HepG2 (cell line): ENCODE measurements at regions not wholly inside any gene's neighbourhood (a gene's known extent, or its start where the extent isn't known, plus 50 kb on each side); places are given as distances from the start of the nearest gene placed in this dataset.
A peak's percentile ranks its signal among the peaks of the same experiment; 100 is the strongest.

Source experiments
- ATAC-seq: fragments of 200-7000 bp; cut with Tn5 transposase; 3 replicates; pipeline ENCODE4 v1.9.1; 2020; ENCODE audit warnings: mild to moderate bottlenecking, moderate library complexity
- BruUV-seq: library from RNA; stranded (reverse); fragments of 400-500 nt; replicated peaks from 2 replicates; lab custom pipeline; 2021; lab: Mats Ljungman, UMichigan
- CTCF ChIA-PET: fragments of 300-600 bp; formaldehyde crosslinking; extraction: SDS; loops from one replicate; lab custom pipeline; 2021; ENCODE audit warnings: low total read pairs, inconsistent platforms, low intra/inter-chr PET ratio; lab: Yijun Ruan, JAX
- POLR2A ChIA-PET: fragments of 350-600 bp; sonication (Branson Sonifier 250); formaldehyde crosslinking; loops from one replicate; lab custom pipeline; 2020; ENCODE audit warnings: antibody characterized with exemption, inconsistent platforms; lab: Yijun Ruan, JAX
- DNase-seq: peaks from one replicate; pipeline ENCODE4 v3.0.0-alpha.2; 2015; ENCODE audit warnings: low spot score
- FAIRE-seq: peaks from 3 replicates; lab custom pipeline; 2011; peaks lifted over from hg19 to GRCh38; lab: Jason Lieb, UNC
- H2AFZ ChIP-seq: one replicate; pipeline ENCODE4 v1.6.1; 2011; ENCODE audit warnings: low read length, inconsistent platforms
- H3K27ac ChIP-seq: fragments of 300-600 bp; 3 replicates; pipeline ENCODE4 v1.8.0; 2011; ENCODE audit warnings: mixed run types, mild to moderate bottlenecking, mixed read lengths, low read length, inconsistent platforms; ENCODE audit not compliant: insufficient read depth; ENCODE audit errors: extremely low read length
- H3K27me3 ChIP-seq, 2 experiments: fragments of 200-600 bp in 1 of 2; 2 replicates in 1 of 2; 3 replicates in 1 of 2; pipeline versions ENCODE4 v1.6.0 to v1.8.0; 2011; ENCODE audit warnings: low read length in 2 of 2, mild to moderate bottlenecking in 2 of 2, moderate library complexity in 2 of 2, inconsistent platforms in 1 of 2; ENCODE audit not compliant: insufficient read depth in 2 of 2, control insufficient read depth in 1 of 2
- H3K36me3 ChIP-seq, 2 experiments: fragments of 200-600 bp in 1 of 2; replicated peaks in 1 of 2; 2 replicates in 1 of 2; 3 replicates in 1 of 2; pipeline versions ENCODE4 v1.5.1 to v1.8.0; 2011; ENCODE audit warnings: low read length in 2 of 2, inconsistent platforms in 1 of 2; ENCODE audit not compliant: insufficient read depth in 2 of 2, control insufficient read depth in 1 of 2
- H3K4me1 ChIP-seq: 2 replicates; pipeline ENCODE4 v1.5.1; 2012; ENCODE audit warnings: low read length, inconsistent platforms; ENCODE audit not compliant: insufficient read depth
- H3K4me2 ChIP-seq: 2 replicates; pipeline ENCODE4 v1.6.0; 2011; ENCODE audit warnings: low read depth, low read length, inconsistent platforms
- H3K4me3 ChIP-seq, 3 experiments: fragments of 200-600 bp in 1 of 3; sonication (generic), shearing (Covaris generic) in 1 of 3; replicated peaks in 1 of 3; 2 replicates each; pipeline ENCODE4 v1.5.1; 2011 to 2016; ENCODE audit warnings: low read length in 3 of 3, inconsistent platforms in 2 of 3, low read depth in 2 of 3, mild to moderate bottlenecking in 2 of 3, control low read depth in 1 of 3, mixed read lengths in 1 of 3; ENCODE audit not compliant: insufficient read depth in 1 of 3
- H3K79me2 ChIP-seq: one replicate; pipeline ENCODE4 v1.6.1; 2011; ENCODE audit warnings: low read length, inconsistent platforms; ENCODE audit not compliant: insufficient read depth
- H3K9ac ChIP-seq: 2 replicates; pipeline ENCODE4 v1.6.0; 2011; ENCODE audit warnings: mild to moderate bottlenecking, low read depth, low read length, inconsistent platforms; ENCODE audit not compliant: insufficient read depth
- H3K9me3 ChIP-seq: 2 replicates; pipeline ENCODE4 v1.5.1; 2012; ENCODE audit warnings: mild to moderate bottlenecking, low read length
- H4K20me1 ChIP-seq: 2 replicates; pipeline ENCODE4 v1.6.0; 2011; ENCODE audit warnings: inconsistent platforms, mild to moderate bottlenecking, low read length, moderate library complexity; ENCODE audit not compliant: insufficient read depth
- CEBPB ChIP-seq: IDR thresholded peaks from 2 replicates; pipeline ENCODE4 v1.6.1; 2011; ENCODE audit warnings: low read depth, low read length, improper control_type of control experiment, borderline replicate concordance
- FOXA3 ChIP-seq: IDR thresholded peaks from 2 replicates; pipeline ENCODE4 v1.6.1; 2016; ENCODE audit warnings: missing genetic modification reagents, missing compliant biosample characterization
- KDM5A ChIP-seq: fragments of 200-600 bp; sonication (generic); IDR thresholded peaks from 2 replicates; pipeline ENCODE4 v1.7.0; 2018; ENCODE audit warnings: antibody characterized with exemption, mild to moderate bottlenecking, low read length, borderline replicate concordance
- NFE2L1 ChIP-seq: sonication (generic); formaldehyde crosslinking; IDR thresholded peaks from 2 replicates; pipeline ENCODE4 v1.4.0; 2020; ENCODE audit warnings: missing genetic modification reagents, mild to moderate bottlenecking, borderline replicate concordance
- WIZ ChIP-seq: sonication (generic); formaldehyde crosslinking; IDR thresholded peaks from 2 replicates; pipeline ENCODE4 v1.5.1; 2020; ENCODE audit warnings: mild to moderate bottlenecking, missing genetic modification reagents
- ZFP36 ChIP-seq: fragments of 150-350 bp; IDR thresholded peaks from 2 replicates; pipeline ENCODE4 v1.6.1; 2018; ENCODE audit warnings: borderline replicate concordance, low read length, low read depth; ENCODE audit not compliant: partially characterized antibody
- ZFY ChIP-seq: sonication (generic); formaldehyde crosslinking; IDR thresholded peaks from 2 replicates; pipeline ENCODE4 v1.4.0; 2020; ENCODE audit warnings: missing genetic modification reagents
- ZMYM4 ChIP-seq: sonication (generic); formaldehyde crosslinking; IDR thresholded peaks from 2 replicates; pipeline ENCODE4 v1.8.1; 2023; ENCODE audit warnings: mild to moderate bottlenecking, missing genetic modification reagents
- ZNF17 ChIP-seq: sonication (generic); formaldehyde crosslinking; IDR thresholded peaks from 2 replicates; pipeline ENCODE4 v1.5.0; 2020; ENCODE audit warnings: mild to moderate bottlenecking, missing genetic modification reagents
- ZNF275 ChIP-seq: sonication (generic); formaldehyde crosslinking; IDR thresholded peaks from 2 replicates; pipeline ENCODE4 v1.8.0; 2022; ENCODE audit warnings: missing genetic modification reagents, mild to moderate bottlenecking, inconsistent platforms, borderline replicate concordance
- ZNF431 ChIP-seq: sonication (generic); formaldehyde crosslinking; IDR thresholded peaks from 2 replicates; pipeline ENCODE4 v1.9.0; 2022; ENCODE audit warnings: missing genetic modification reagents, low read depth, mild to moderate bottlenecking, borderline replicate concordance
- ZNF724P ChIP-seq: sonication (generic); formaldehyde crosslinking; IDR thresholded peaks from 2 replicates; pipeline ENCODE4 v1.8.0; 2022; ENCODE audit warnings: missing genetic modification reagents, borderline replicate concordance
- ZNF816 ChIP-seq: sonication (generic); formaldehyde crosslinking; IDR thresholded peaks from 2 replicates; pipeline ENCODE4 v1.8.0; 2022; ENCODE audit warnings: missing genetic modification reagents, mild to moderate bottlenecking, borderline replicate concordance
- WGBS: methylation state at CpG from one replicate; pipeline ENCODE4 v1.1.6; 2017; ENCODE audit warnings: low lambda C conversion rate; 5-methylcytosine and 5-hydroxymethylcytosine counted together
- in situ Hi-C: cut with HindIII; loops from 2 replicates; pipeline ENCODE4 v1.10.0; 2017; ENCODE audit warnings: low pct_unique_long_range_greater_than_20kb; ENCODE audit not compliant: extremely low pct_ligation_motif_present
- intact Hi-C: fragments of 100-400 bp; cut with micrococcal nuclease; formaldehyde crosslinking; loops from one replicate; pipeline ENCODE4 v1.10.0; 2022; ENCODE audit not compliant: unreplicated experiment

GRCh38 chr4:185966997-185967775 is 101.8 kb upstream of the TLR3 start:
- Histone ChIP-seq H4K20me1 (no peaks in the 10 kb centered on the region), H2AFZ (no peak overlapping the region), H3K27ac (no peak overlapping the region), H3K27me3 (no peaks in the 10 kb centered on the region), H3K4me2 (no peak overlapping the region), H3K9me3 (no peaks in the 10 kb centered on the region), H3K36me3 (no peaks in the 10 kb centered on the region), H3K4me3 (no peak overlapping the region), H3K9ac (no peak overlapping the region), H3K4me1 (peaks cover 25% of the 10 kb centered on the region), H3K79me2 (no peaks in the 10 kb centered on the region)
- DNase-seq: no peak
- ChIA-PET CTCF (no interaction called here), POLR2A (no interaction called here)
- BruUV-seq: no TSS peak
- in situ Hi-C loops: no loop called here
- intact Hi-C loops: loop anchor here (10.0 kb wide), 1 partner anchor 152 kb away; the partner anchor contains the start of gene SORBS2
- no peak for ATAC-seq
- no peak for TF ChIP-seq WIZ (CRISPR knock-in tag)
- TF ChIP-seq ZNF816 (CRISPR knock-in tag): no peak
- no peak for TF ChIP-seq ZNF275 (CRISPR knock-in tag)
- WGBS: 62% methylated on average over 4 of the region's 4 CpGs
- FAIRE-seq: no peak

- no peak overlapping the region for H3K27ac ChIP-seq
- H3K4me3 ChIP-seq: no peak overlapping the region; a peak in 1 of 6 replicates
- FAIRE-seq (no peak), ATAC-seq (peak; percentile 90), DNase-seq (peak; percentile 20)
- H3K9me3 ChIP-seq: no peaks in the 10 kb centered on the region
- no peaks in the 10 kb centered on the region for H3K36me3 ChIP-seq
- no peaks in the 10 kb centered on the region for H3K79me2 ChIP-seq
- H3K9ac ChIP-seq: no peak overlapping the region
- intact Hi-C loops: loop anchor here (10.0 kb wide), 1 partner anchor 155 kb away; the partner anchor contains the start of gene SORBS2
- ChIA-PET CTCF (no interaction called here), POLR2A (no interaction called here)
- H3K4me1 ChIP-seq: peaks cover 25% of the 10 kb centered on the region
- H2AFZ ChIP-seq: no peak overlapping the region
- no peaks in the 10 kb centered on the region for H4K20me1 ChIP-seq
- in situ Hi-C loops: no loop called here
- no TSS peak for BruUV-seq
- no peaks in the 10 kb centered on the region; a peak in 1 of 5 replicates for H3K27me3 ChIP-seq
- no CpG with 5 or more reads among the region's 1 CpG for WGBS
- H3K4me2 ChIP-seq: no peak overlapping the region; the same call in 1 of the 2 replicates
- peak; percentile 81 for TF ChIP-seq FOXA3 (CRISPR knock-in tag)
- TF ChIP-seq NFE2L1 (CRISPR knock-in tag): no peak
- TF ChIP-seq ZFY: no peak
- no peak for TF ChIP-seq ZNF431 (CRISPR knock-in tag)
- no peak for TF ChIP-seq ZNF724P (CRISPR knock-in tag)
- peak; percentile 19; the same call in 1 of the 2 replicates for TF ChIP-seq ZMYM4 (CRISPR knock-in tag)
- no peak for TF ChIP-seq ZFP36
- no peak for TF ChIP-seq ZNF17 (CRISPR knock-in tag)
- peak; percentile 81; the same call in 1 of the 2 replicates for TF ChIP-seq CEBPB
- TF ChIP-seq KDM5A: no peak
These were observed 99.3 kb upstream of the TLR3 start for GRCh38 chr4:185969657-185970056.
